ENCODE measurements at regions not wholly inside any gene's neighbourhood (a gene's known extent, or its start where the extent isn't known, plus 50 kb on each side); places are given as distances from the start of the nearest gene placed in this dataset.

DNA sequence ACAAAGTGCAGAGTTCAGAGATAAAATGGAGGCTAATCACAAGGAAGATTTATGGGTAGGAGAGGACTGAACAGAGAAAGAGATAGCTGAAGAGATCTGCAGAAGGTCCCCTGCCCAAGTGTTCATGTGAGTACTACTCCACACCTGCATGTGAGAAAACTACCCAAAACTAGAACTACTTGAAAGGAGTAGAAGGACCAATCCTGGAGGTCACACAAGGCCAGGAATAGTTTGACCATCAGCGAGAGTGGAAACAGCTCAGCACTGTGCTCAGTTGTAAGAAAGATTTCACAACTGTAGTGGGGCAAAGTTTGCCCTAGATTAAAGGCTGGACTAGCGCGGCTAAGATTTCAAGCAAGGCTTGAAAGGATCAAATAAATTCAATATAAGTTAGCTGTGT lies 422.7 kb upstream of the LCORL start:
- no peak overlapping the region for H3K27ac Mint-ChIP-seq

GRCh38 chr4:18442957-18443356 lies 421.4 kb upstream of the LCORL start:
- Mint-ChIP-seq H3K36me3 (no peaks in the 10 kb centered on the region), H3K9me3 (peaks cover 0 to 7% (median 3%) of the 10 kb centered on the region in 8 donors), H3K4me1 (no peaks in the 10 kb centered on the region), H3K27ac (no peak overlapping the region), H3K27me3 (peaks cover 0 to 5% of the 10 kb centered on the region in 2 donors), H3K4me3 (no peak overlapping the region)
- ChIA-PET POLR2A (ENCODE audit: partially characterized antibody) (no interaction called here), CTCF (ENCODE audit: partially characterized antibody) (no interaction called here)
- no peak for DNase-seq
- H3K27ac ChIP-seq (ENCODE audit: low read depth, low read length), result no peak overlapping the region
- H3K9me3 ChIP-seq (ENCODE audit: control insufficient read depth in 1 of 2, low read length in 2 of 2), result peaks cover 0 to 3% of the 10 kb centered on the region in 2 donors
- intact Hi-C loops (cut with micrococcal nuclease), result no loop called here
- H3K27me3 ChIP-seq (ENCODE audit: insufficient read depth, low read length), result no peaks in the 10 kb centered on the region
- H3K36me3 ChIP-seq (ENCODE audit: insufficient read depth, low read length), result no peaks in the 10 kb centered on the region
- H3K4me3 ChIP-seq (ENCODE audit: low read length in 2 of 2), result no peak overlapping the region
- H3K4me1 ChIP-seq (ENCODE audit: insufficient read depth, low read length), result no peaks in the 10 kb centered on the region

More for the DNA sequence above, 422.7 kb upstream of the LCORL start:
- H3K9me3 Mint-ChIP-seq, result peaks cover 0 to 7% (median 3%) of the 10 kb centered on the region in 8 donors
- Histone ChIP-seq H3K36me3 (ENCODE audit: insufficient read depth, low read length) (no peaks in the 10 kb centered on the region), H3K4me1 (ENCODE audit: insufficient read depth, low read length) (no peaks in the 10 kb centered on the region), H3K27me3 (ENCODE audit: insufficient read depth, low read length) (no peaks in the 10 kb centered on the region), H3K27ac (ENCODE audit: low read depth, low read length) (no peak overlapping the region), H3K4me3 (ENCODE audit: low read length in 2 of 2) (no peak overlapping the region), H3K9me3 (ENCODE audit: control insufficient read depth in 1 of 2, low read length in 2 of 2) (peaks cover 0 to 3% of the 10 kb centered on the region in 2 donors)
- peaks cover 0 to 4% of the 10 kb centered on the region in 2 donors for H3K27me3 Mint-ChIP-seq
- no peaks in the 10 kb centered on the region for H3K4me1 Mint-ChIP-seq
- H3K4me3 Mint-ChIP-seq, result no peak overlapping the region
- ChIA-PET CTCF (ENCODE audit: partially characterized antibody) (no interaction called here), POLR2A (ENCODE audit: partially characterized antibody) (no interaction called here)
- H3K36me3 Mint-ChIP-seq, result no peaks in the 10 kb centered on the region
- no peak for DNase-seq
- intact Hi-C loops (cut with micrococcal nuclease), result no loop called here

DNA sequence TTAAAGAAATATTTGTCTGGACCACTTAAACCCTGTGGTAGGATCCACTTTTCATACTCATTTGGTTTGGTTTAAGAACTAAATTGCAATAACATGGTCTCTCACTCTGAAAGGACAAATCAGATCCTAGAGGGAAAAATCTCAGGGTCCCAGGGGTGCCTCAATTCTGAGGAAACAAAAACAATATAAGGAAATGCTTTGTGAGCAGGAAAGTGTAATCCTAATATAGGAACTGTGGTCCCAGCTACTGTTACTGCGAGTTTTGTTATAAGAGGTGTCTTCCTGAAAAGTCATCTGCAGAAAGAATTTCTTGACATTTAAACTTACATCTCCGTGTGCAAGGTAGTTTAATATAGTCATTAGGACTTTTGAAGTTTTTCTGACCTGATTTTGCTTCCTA lies 420.1 kb upstream of the LCORL start:
- Mint-ChIP-seq H3K4me3 (no peak overlapping the region), H3K4me1 (no peaks in the 10 kb centered on the region), H3K9me3 (peaks cover 0 to 7% (median 3%) of the 10 kb centered on the region in 8 donors), H3K27ac (no peak overlapping the region), H3K36me3 (no peaks in the 10 kb centered on the region), H3K27me3 (peaks cover 0 to 5% of the 10 kb centered on the region in 2 donors)
- POLR2A ChIA-PET (ENCODE audit: partially characterized antibody), result no interaction called here
- CTCF ChIA-PET (ENCODE audit: partially characterized antibody), result no interaction called here
- H3K4me3 ChIP-seq (ENCODE audit: low read length in 2 of 2), result no peak overlapping the region
- peaks cover 0 to 3% of the 10 kb centered on the region in 2 donors for H3K9me3 ChIP-seq (ENCODE audit: control insufficient read depth in 1 of 2, low read length in 2 of 2)
- intact Hi-C loops (cut with micrococcal nuclease), result no loop called here
- no peaks in the 10 kb centered on the region for H3K27me3 ChIP-seq (ENCODE audit: insufficient read depth, low read length)
- H3K27ac ChIP-seq (ENCODE audit: low read depth, low read length), result no peak overlapping the region
- no peaks in the 10 kb centered on the region for H3K36me3 ChIP-seq (ENCODE audit: insufficient read depth, low read length)
- no peaks in the 10 kb centered on the region for H3K4me1 ChIP-seq (ENCODE audit: insufficient read depth, low read length)
- no peak for DNase-seq

DNA sequence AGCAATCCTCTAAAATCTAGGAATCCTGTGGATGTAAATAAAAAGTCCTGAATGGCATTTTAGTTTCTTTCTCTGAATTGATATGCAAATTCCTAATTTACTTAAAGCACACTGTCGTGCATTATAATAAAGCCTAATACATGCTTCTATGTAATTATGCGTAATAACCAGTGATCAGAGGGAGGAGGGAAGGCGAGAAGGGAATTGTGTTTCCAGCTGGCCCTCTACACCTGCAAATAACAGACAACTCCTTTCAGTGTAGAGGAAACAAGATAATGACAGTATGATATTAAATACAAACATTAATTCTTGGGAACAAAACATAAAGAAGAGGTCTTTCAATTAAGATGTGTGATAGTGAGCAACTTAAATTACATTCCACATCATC lies 419.6 kb upstream of the LCORL start:
- H3K27ac Mint-ChIP-seq, result no peak overlapping the region
- H3K4me1 Mint-ChIP-seq, result no peaks in the 10 kb centered on the region
- intact Hi-C loops (cut with micrococcal nuclease), result no loop called here
- peaks cover 0 to 5% of the 10 kb centered on the region in 2 donors for H3K27me3 Mint-ChIP-seq
- H3K4me3 ChIP-seq (ENCODE audit: low read length in 2 of 2), result no peak overlapping the region
- no peaks in the 10 kb centered on the region for H3K4me1 ChIP-seq (ENCODE audit: insufficient read depth, low read length)
- H3K9me3 Mint-ChIP-seq, result peaks cover 0 to 7% (median 3%) of the 10 kb centered on the region in 8 donors
- no peaks in the 10 kb centered on the region for H3K27me3 ChIP-seq (ENCODE audit: insufficient read depth, low read length)
- no peaks in the 10 kb centered on the region for H3K36me3 Mint-ChIP-seq
- no peak for DNase-seq
- peaks cover 0 to 3% of the 10 kb centered on the region in 2 donors for H3K9me3 ChIP-seq (ENCODE audit: control insufficient read depth in 1 of 2, low read length in 2 of 2)
- ChIA-PET POLR2A (ENCODE audit: partially characterized antibody) (no interaction called here), CTCF (ENCODE audit: partially characterized antibody) (no interaction called here)
- no peak overlapping the region for H3K27ac ChIP-seq (ENCODE audit: low read depth, low read length)
- H3K4me3 Mint-ChIP-seq, result no peak overlapping the region
- no peaks in the 10 kb centered on the region for H3K36me3 ChIP-seq (ENCODE audit: insufficient read depth, low read length)

DNA sequence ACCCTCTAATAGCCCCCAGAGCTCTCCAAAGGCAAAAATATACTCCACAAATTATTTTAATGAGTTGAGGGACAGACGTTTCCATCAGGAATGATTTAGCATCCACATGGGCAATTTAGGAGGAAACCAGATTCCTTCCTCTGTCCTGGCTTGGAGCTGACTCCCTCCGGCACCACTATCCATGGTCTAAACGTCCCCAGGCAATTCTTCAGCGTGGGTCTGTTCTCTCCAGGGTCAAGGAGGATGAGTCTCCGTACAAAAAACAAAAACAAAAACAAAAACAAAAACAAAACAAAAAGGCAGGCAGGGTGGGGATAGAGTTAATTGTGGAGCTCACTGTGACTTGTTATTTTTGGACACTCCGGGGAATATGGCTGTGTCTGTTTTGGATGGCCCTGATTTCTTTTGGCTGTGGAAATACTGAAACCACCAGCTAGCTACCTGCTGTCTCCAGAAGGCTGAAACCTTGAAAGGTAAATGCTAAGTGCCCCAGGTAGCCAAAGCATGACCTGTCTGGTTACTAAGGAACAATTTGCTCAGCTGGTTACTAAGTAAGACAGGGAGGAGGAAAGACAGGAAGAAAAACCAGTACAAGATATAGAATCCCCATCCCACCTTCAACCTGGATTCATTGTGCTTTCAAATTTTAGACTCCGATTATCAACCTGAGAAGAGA lies 419.1 kb upstream of the LCORL start:
- ChIA-PET CTCF (ENCODE audit: partially characterized antibody) (no interaction called here), POLR2A (ENCODE audit: partially characterized antibody) (no interaction called here)
- H3K36me3 Mint-ChIP-seq, result no peaks in the 10 kb centered on the region
- no peaks in the 10 kb centered on the region for H3K27me3 ChIP-seq (ENCODE audit: insufficient read depth, low read length)
- peaks cover 0 to 3% of the 10 kb centered on the region in 2 donors for H3K9me3 ChIP-seq (ENCODE audit: control insufficient read depth in 1 of 2, low read length in 2 of 2)
- H3K4me1 ChIP-seq (ENCODE audit: insufficient read depth, low read length), result no peaks in the 10 kb centered on the region
- H3K4me1 Mint-ChIP-seq, result no peaks in the 10 kb centered on the region
- H3K27ac ChIP-seq (ENCODE audit: low read depth, low read length), result no peak overlapping the region
- no peak overlapping the region for H3K4me3 Mint-ChIP-seq
- H3K4me3 ChIP-seq (ENCODE audit: low read length in 2 of 2), result no peak overlapping the region
- no peaks in the 10 kb centered on the region for H3K36me3 ChIP-seq (ENCODE audit: insufficient read depth, low read length)
- H3K27ac Mint-ChIP-seq, result no peak overlapping the region
- H3K27me3 Mint-ChIP-seq, result peaks cover 0 to 5% of the 10 kb centered on the region in 2 donors
- intact Hi-C loops (cut with micrococcal nuclease), result no loop called here
- H3K9me3 Mint-ChIP-seq, result peaks cover 0 to 6% (median 2%) of the 10 kb centered on the region in 8 donors
- DNase-seq, result no peak

DNA sequence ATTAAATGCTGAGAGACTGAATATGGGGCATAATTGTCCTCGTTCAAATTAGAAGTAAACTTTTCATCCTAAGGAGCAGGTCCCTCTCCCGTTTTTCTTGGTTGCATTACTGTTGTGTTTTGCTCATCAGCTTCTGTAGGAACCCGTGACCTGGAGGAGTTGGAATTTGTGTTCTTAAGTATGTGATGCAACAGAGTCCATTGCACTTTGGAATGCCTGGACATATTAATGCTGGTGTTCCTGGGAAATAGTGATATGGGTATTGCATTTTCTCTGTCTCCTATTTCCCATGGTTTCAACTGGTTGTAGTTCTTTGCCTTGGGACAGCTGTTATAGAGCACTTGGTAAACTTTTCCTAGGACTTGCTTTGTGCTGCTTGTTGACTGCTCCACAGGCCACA lies 417.8 kb upstream of the LCORL start:
- Mint-ChIP-seq H3K36me3 (no peaks in the 10 kb centered on the region), H3K27me3 (peaks cover 0 to 5% of the 10 kb centered on the region in 2 donors), H3K4me1 (no peaks in the 10 kb centered on the region), H3K9me3 (peaks cover 0 to 4% (median 0%) of the 10 kb centered on the region in 8 donors), H3K27ac (no peak overlapping the region), H3K4me3 (no peak overlapping the region)
- H3K27ac ChIP-seq (ENCODE audit: low read depth, low read length), result no peak overlapping the region
- H3K27me3 ChIP-seq (ENCODE audit: insufficient read depth, low read length), result no peaks in the 10 kb centered on the region
- CTCF ChIA-PET (ENCODE audit: partially characterized antibody), result no interaction called here
- H3K9me3 ChIP-seq (ENCODE audit: control insufficient read depth in 1 of 2, low read length in 2 of 2), result no peaks in the 10 kb centered on the region
- no peaks in the 10 kb centered on the region for H3K36me3 ChIP-seq (ENCODE audit: insufficient read depth, low read length)
- DNase-seq, result no peak
- H3K4me1 ChIP-seq (ENCODE audit: insufficient read depth, low read length), result no peaks in the 10 kb centered on the region
- intact Hi-C loops (cut with micrococcal nuclease), result no loop called here
- H3K4me3 ChIP-seq (ENCODE audit: low read length in 2 of 2), result no peak overlapping the region
- POLR2A ChIA-PET (ENCODE audit: partially characterized antibody), result no interaction called here

- POLR2A ChIA-PET (ENCODE audit: partially characterized antibody), result no interaction called here
- DNase-seq, result no peak
- Mint-ChIP-seq H3K36me3 (no peaks in the 10 kb centered on the region), H3K27me3 (peaks cover 0 to 3% of the 10 kb centered on the region in 2 donors), H3K4me1 (no peaks in the 10 kb centered on the region), H3K9me3 (peaks cover 0 to 4% (median 0%) of the 10 kb centered on the region in 8 donors), H3K4me3 (no peak overlapping the region), H3K27ac (no peak overlapping the region)
- Histone ChIP-seq H3K4me1 (ENCODE audit: insufficient read depth, low read length) (no peaks in the 10 kb centered on the region), H3K36me3 (ENCODE audit: insufficient read depth, low read length) (no peaks in the 10 kb centered on the region), H3K9me3 (ENCODE audit: control insufficient read depth in 1 of 2, low read length in 2 of 2) (no peaks in the 10 kb centered on the region), H3K27ac (ENCODE audit: low read depth, low read length) (no peak overlapping the region), H3K27me3 (ENCODE audit: insufficient read depth, low read length) (no peaks in the 10 kb centered on the region), H3K4me3 (ENCODE audit: low read length in 2 of 2) (no peak overlapping the region)
- intact Hi-C loops (cut with micrococcal nuclease), result no loop called here
- CTCF ChIA-PET (ENCODE audit: partially characterized antibody), result no interaction called here
Observed at GRCh38 chr4:18435781-18436180, 414.2 kb upstream of the LCORL start.

DNA sequence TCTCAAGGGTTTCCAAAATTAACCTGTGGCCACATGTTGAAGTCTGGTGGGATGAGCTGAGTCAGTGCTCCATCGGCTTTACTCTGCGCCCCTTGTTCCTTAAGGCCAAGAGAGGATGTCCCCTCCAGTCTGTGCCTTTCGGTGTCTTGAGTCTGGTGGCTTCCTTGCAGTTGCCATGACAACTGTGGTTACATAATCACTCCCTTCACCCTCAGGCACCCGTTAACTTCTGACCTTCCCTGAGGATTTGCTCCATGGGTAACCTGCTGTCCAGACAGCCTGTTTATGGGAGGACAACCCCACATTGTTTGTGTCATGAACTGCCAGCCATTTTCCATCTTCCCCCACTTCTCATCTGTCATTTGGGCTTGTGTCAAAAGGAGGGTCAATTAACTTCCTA lies 401.1 kb upstream of the LCORL start:
- intact Hi-C loops (cut with micrococcal nuclease), result no loop called here
- H3K4me3 ChIP-seq (ENCODE audit: low read length in 2 of 2), result no peak overlapping the region
- H3K27ac Mint-ChIP-seq, result no peak overlapping the region

More for the DNA sequence above, 401.1 kb upstream of the LCORL start:
- H3K27ac ChIP-seq (ENCODE audit: low read depth, low read length), result no peak overlapping the region
- CTCF ChIA-PET (ENCODE audit: partially characterized antibody), result no interaction called here
- no peaks in the 10 kb centered on the region for H3K36me3 ChIP-seq (ENCODE audit: insufficient read depth, low read length)
- Mint-ChIP-seq H3K36me3 (no peaks in the 10 kb centered on the region), H3K9me3 (peaks cover 0 to 7% (median 0%) of the 10 kb centered on the region in 8 donors), H3K27me3 (no peaks in the 10 kb centered on the region), H3K4me1 (no peaks in the 10 kb centered on the region), H3K4me3 (no peak overlapping the region)
- H3K27me3 ChIP-seq (ENCODE audit: insufficient read depth, low read length), result no peaks in the 10 kb centered on the region
- no peaks in the 10 kb centered on the region for H3K4me1 ChIP-seq (ENCODE audit: insufficient read depth, low read length)
- no peak for DNase-seq
- H3K9me3 ChIP-seq (ENCODE audit: control insufficient read depth in 1 of 2, low read length in 2 of 2), result no peaks in the 10 kb centered on the region
- POLR2A ChIA-PET (ENCODE audit: partially characterized antibody), result no interaction called here

Data from CD4-positive, alpha-beta memory T cell (primary cell).